WTC11 (cell line): ENCODE measurements at regions not wholly inside any gene's neighbourhood (a gene's known extent, or its start where the extent isn't known, plus 50 kb on each side); places are given as distances from the start of the nearest gene placed in this dataset.

Experiments used
- ATAC-seq: fragments of 200-7000 bp; cut with Tn5 transposase; 2 replicates; pipeline ENCODE4 v1.10.0; 2021; ENCODE audit warnings: mild to moderate bottlenecking, moderate library complexity
- CTCF ChIA-PET: fragments of 300-600 bp; sonication (Branson Sonifier 250); formaldehyde crosslinking; loops from one replicate; lab custom pipeline; 2021; ENCODE audit warnings: antibody characterized with exemption; lab: Charles Lee
- POLR2A ChIA-PET: fragments of 350-600 bp; sonication (Branson Sonifier 250); formaldehyde crosslinking; loops from one replicate; lab custom pipeline; 2021; ENCODE audit warnings: antibody characterized with exemption; lab: Charles Lee
- DNase-seq: peaks from one replicate; pipeline ENCODE4 v3.0.0; 2021; ENCODE audit warnings: low spot score
- H3K27ac Mint-ChIP-seq: 2 replicates; pipeline ENCODE4 v1.8.0; 2021; ENCODE audit warnings: mixed read lengths
- H3K27me3 Mint-ChIP-seq: 2 replicates; pipeline ENCODE4 v1.8.0; 2021; ENCODE audit warnings: low read depth, mild to moderate bottlenecking, moderate library complexity, mixed read lengths
- H3K36me3 Mint-ChIP-seq: 2 replicates; pipeline ENCODE4 v1.8.0; 2021; ENCODE audit warnings: mixed read lengths
- H3K4me1 Mint-ChIP-seq: 2 replicates; pipeline ENCODE4 v1.8.0; 2022; ENCODE audit warnings: mixed read lengths
- H3K4me3 Mint-ChIP-seq: 2 replicates; pipeline ENCODE4 v1.8.0; 2021; ENCODE audit warnings: mild to moderate bottlenecking, moderate library complexity, mixed read lengths
- H3K9me3 Mint-ChIP-seq: 2 replicates; pipeline ENCODE4 v1.8.0; 2021; ENCODE audit warnings: mixed read lengths
- CBFB ChIP-seq: sonication (generic); formaldehyde crosslinking; IDR thresholded peaks from 2 replicates; pipeline ENCODE4 v1.8.1; 2022; ENCODE audit warnings: mild to moderate bottlenecking, low read depth, missing genetic modification reagents
- ETV6 ChIP-seq: sonication (generic); formaldehyde crosslinking; IDR thresholded peaks from 2 replicates; pipeline ENCODE4 v1.8.1; 2022; ENCODE audit warnings: mild to moderate bottlenecking, missing genetic modification reagents
- GABPB1 ChIP-seq: sonication (generic); formaldehyde crosslinking; IDR thresholded peaks from 2 replicates; pipeline ENCODE4 v1.8.1; 2023; ENCODE audit warnings: mild to moderate bottlenecking, missing genetic modification reagents
- GRHL2 ChIP-seq: fragments of 250-450 bp; sonication (Bioruptor Pico); IDR thresholded peaks from 2 replicates; pipeline ENCODE4 v1.8.0; 2022; ENCODE audit warnings: mild to moderate bottlenecking, moderate library complexity; ENCODE audit not compliant: insufficient replicate concordance, severe bottlenecking
- JAZF1 ChIP-seq: fragments of 250-450 bp; sonication (Bioruptor Pico); IDR thresholded peaks from 2 replicates; pipeline ENCODE4 v1.9.0; 2021; ENCODE audit warnings: moderate library complexity, mild to moderate bottlenecking, inconsistent platforms
- KAT7 ChIP-seq: sonication (generic); formaldehyde crosslinking; IDR thresholded peaks from 2 replicates; pipeline ENCODE4 v1.8.1; 2023; ENCODE audit warnings: missing genetic modification reagents, mild to moderate bottlenecking, borderline replicate concordance
- MXD4 ChIP-seq: fragments of 250-450 bp; sonication (Bioruptor Pico); IDR thresholded peaks from 2 replicates; pipeline ENCODE4 v1.8.0; 2021; ENCODE audit warnings: mild to moderate bottlenecking, moderate library complexity, borderline replicate concordance
- MYBL2 ChIP-seq: sonication (generic); formaldehyde crosslinking; IDR thresholded peaks from 2 replicates; pipeline ENCODE4 v1.8.1; 2023; ENCODE audit warnings: mild to moderate bottlenecking, moderate library complexity, missing genetic modification reagents
- NFE2L1 ChIP-seq: sonication (generic); formaldehyde crosslinking; IDR thresholded peaks from 2 replicates; pipeline ENCODE4 v1.8.1; 2023; ENCODE audit warnings: missing genetic modification reagents
- NFYB ChIP-seq: sonication (generic); formaldehyde crosslinking; conservative IDR thresholded peaks from 2 replicates; pipeline ENCODE4 v1.8.0; 2022; ENCODE audit warnings: low read depth, missing genetic modification reagents
- SMAD4 ChIP-seq: sonication (generic); formaldehyde crosslinking; IDR thresholded peaks from 2 replicates; pipeline ENCODE4 v1.8.0; 2022; ENCODE audit warnings: mild to moderate bottlenecking, missing genetic modification reagents
- ZNF219 ChIP-seq: sonication (generic); formaldehyde crosslinking; IDR thresholded peaks from 2 replicates; pipeline ENCODE4 v1.8.0; 2023; ENCODE audit warnings: missing genetic modification reagents, mild to moderate bottlenecking, borderline replicate concordance
- ZNF232 ChIP-seq: sonication (generic); formaldehyde crosslinking; IDR thresholded peaks from 2 replicates; pipeline ENCODE4 v1.8.0; 2022; ENCODE audit warnings: mild to moderate bottlenecking, missing genetic modification reagents
- ZNF423 ChIP-seq: fragments of 250-450 bp; sonication (Bioruptor Pico); IDR thresholded peaks from 2 replicates; pipeline ENCODE4 v2.1.2; 2022; ENCODE audit warnings: mild to moderate bottlenecking, moderate library complexity
- TF ChIP-seq, protein P1 (sequence below): fragments of 250-450 bp; sonication (Bioruptor Pico); IDR thresholded peaks from 2 replicates; pipeline ENCODE4 v1.9.0; 2021; ENCODE audit warnings: mild to moderate bottlenecking, borderline replicate concordance
- TF ChIP-seq, protein P2 (sequence below): sonication (generic); formaldehyde crosslinking; IDR thresholded peaks from 2 replicates; pipeline ENCODE4 v1.8.0; 2023; ENCODE audit warnings: mild to moderate bottlenecking, missing genetic modification reagents
- TF ChIP-seq, protein P3 (sequence below): sonication (generic); formaldehyde crosslinking; IDR thresholded peaks from 2 replicates; pipeline ENCODE4 v1.8.0; 2022; ENCODE audit warnings: mild to moderate bottlenecking, missing genetic modification reagents
- TF ChIP-seq, protein P4 (sequence below): sonication (generic); formaldehyde crosslinking; IDR thresholded peaks from 2 replicates; pipeline ENCODE4 v1.8.1; 2023; ENCODE audit warnings: mild to moderate bottlenecking, moderate library complexity, missing genetic modification reagents
- TF ChIP-seq, protein P5 (sequence below): sonication (generic); formaldehyde crosslinking; IDR thresholded peaks from 2 replicates; pipeline ENCODE4 v1.8.1; 2022; ENCODE audit warnings: low read depth, mild to moderate bottlenecking, moderate library complexity, missing genetic modification reagents, borderline replicate concordance
- TF ChIP-seq, protein P6 (sequence below): sonication (generic); formaldehyde crosslinking; IDR thresholded peaks from 2 replicates; pipeline ENCODE4 v1.8.0; 2022; ENCODE audit warnings: mild to moderate bottlenecking, missing genetic modification reagents
- TF ChIP-seq, protein P7 (sequence below): sonication (generic); formaldehyde crosslinking; IDR thresholded peaks from 2 replicates; pipeline ENCODE4 v1.8.1; 2023; ENCODE audit warnings: mild to moderate bottlenecking, missing genetic modification reagents, borderline replicate concordance

DNA sequence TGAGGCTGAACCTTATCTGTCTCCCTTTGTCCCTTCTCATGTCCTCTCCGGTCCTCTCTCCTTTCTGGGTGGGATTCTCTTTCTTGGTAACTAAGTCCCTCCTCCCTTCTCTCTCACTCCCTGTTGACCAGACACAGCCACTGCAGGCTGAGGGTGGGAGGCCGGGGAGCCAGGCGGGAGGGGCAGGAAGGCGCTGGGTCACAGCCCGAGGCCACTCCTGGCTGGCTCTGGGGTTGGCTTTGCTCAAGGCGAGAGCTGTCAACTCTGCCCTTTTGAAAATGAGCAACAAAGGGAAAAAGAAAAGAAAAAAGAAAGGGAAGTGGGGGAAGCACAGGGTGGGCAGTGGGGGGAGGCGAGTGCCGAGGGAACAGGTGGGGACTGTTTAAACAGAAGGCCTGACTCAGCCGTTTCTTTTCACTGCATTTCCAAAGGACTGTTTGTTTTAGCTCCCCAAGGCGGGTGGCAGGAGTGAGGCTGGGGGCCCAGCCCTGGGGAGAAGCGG lies 70.5 kb upstream of the IGFBP5 start:
- Mint-ChIP-seq H3K4me1 (peaks cover 56% of the 10 kb centered on the region), H3K4me3 (peak overlapping the region; percentile 29), H3K27me3 (peaks cover 3% of the 10 kb centered on the region; the same call in 1 of the 2 replicates), H3K9me3 (0 out of 2 replicates have a peak, but pooled peaks cover 3% of the 10 kb centered on the region), H3K36me3 (no peaks in the 10 kb centered on the region), H3K27ac (peak overlapping the region; percentile 82)
- DNase-seq (peak; percentile 78), ATAC-seq (peak; percentile 98)
- POLR2A ChIA-PET: interaction anchor here (0.6 to 1.5 kb wide), 6 partner anchors 9 to 511 kb away, joined by 3 to 7 read pairs (median 4); no protein-coding TSS in a partner anchor
- CTCF ChIA-PET: interaction anchor here (0.6 to 2.7 kb wide), 12 partner anchors 10 to 745 kb away, joined by 3 to 20 read pairs (median 5); partner anchors contain the start of gene IGFBP5
- TF ChIP-seq JAZF1 (CRISPR knock-in tag) (no peak), ZNF219 (CRISPR knock-in tag) (no peak), MXD4 (CRISPR knock-in tag) (no peak), GRHL2 (CRISPR knock-in tag) (no peak), ZNF423 (CRISPR knock-in tag) (peak; percentile 57), GABPB1 (CRISPR knock-in tag) (no peak), ETV6 (0 out of 2 replicates have a peak, but pooled peaks have one; percentile 51), KAT7 (CRISPR knock-in tag) (no peak), ZNF232 (0 out of 2 replicates have a peak, but pooled peaks have one; percentile 43), NFYB (CRISPR knock-in tag) (no peak), SMAD4 (CRISPR knock-in tag) (no peak), MYBL2 (CRISPR knock-in tag) (no peak), CBFB (CRISPR knock-in tag) (no peak), NFE2L1 (CRISPR knock-in tag) (peak; percentile 78; the same call in 1 of the 2 replicates)
- TF ChIP-seq, protein P1, sequence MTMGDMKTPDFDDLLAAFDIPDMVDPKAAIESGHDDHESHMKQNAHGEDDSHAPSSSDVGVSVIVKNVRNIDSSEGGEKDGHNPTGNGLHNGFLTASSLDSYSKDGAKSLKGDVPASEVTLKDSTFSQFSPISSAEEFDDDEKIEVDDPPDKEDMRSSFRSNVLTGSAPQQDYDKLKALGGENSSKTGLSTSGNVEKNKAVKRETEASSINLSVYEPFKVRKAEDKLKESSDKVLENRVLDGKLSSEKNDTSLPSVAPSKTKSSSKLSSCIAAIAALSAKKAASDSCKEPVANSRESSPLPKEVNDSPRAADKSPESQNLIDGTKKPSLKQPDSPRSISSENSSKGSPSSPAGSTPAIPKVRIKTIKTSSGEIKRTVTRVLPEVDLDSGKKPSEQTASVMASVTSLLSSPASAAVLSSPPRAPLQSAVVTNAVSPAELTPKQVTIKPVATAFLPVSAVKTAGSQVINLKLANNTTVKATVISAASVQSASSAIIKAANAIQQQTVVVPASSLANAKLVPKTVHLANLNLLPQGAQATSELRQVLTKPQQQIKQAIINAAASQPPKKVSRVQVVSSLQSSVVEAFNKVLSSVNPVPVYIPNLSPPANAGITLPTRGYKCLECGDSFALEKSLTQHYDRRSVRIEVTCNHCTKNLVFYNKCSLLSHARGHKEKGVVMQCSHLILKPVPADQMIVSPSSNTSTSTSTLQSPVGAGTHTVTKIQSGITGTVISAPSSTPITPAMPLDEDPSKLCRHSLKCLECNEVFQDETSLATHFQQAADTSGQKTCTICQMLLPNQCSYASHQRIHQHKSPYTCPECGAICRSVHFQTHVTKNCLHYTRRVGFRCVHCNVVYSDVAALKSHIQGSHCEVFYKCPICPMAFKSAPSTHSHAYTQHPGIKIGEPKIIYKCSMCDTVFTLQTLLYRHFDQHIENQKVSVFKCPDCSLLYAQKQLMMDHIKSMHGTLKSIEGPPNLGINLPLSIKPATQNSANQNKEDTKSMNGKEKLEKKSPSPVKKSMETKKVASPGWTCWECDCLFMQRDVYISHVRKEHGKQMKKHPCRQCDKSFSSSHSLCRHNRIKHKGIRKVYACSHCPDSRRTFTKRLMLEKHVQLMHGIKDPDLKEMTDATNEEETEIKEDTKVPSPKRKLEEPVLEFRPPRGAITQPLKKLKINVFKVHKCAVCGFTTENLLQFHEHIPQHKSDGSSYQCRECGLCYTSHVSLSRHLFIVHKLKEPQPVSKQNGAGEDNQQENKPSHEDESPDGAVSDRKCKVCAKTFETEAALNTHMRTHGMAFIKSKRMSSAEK (CRISPR knock-in tag): no peak
- TF ChIP-seq, protein P2, sequence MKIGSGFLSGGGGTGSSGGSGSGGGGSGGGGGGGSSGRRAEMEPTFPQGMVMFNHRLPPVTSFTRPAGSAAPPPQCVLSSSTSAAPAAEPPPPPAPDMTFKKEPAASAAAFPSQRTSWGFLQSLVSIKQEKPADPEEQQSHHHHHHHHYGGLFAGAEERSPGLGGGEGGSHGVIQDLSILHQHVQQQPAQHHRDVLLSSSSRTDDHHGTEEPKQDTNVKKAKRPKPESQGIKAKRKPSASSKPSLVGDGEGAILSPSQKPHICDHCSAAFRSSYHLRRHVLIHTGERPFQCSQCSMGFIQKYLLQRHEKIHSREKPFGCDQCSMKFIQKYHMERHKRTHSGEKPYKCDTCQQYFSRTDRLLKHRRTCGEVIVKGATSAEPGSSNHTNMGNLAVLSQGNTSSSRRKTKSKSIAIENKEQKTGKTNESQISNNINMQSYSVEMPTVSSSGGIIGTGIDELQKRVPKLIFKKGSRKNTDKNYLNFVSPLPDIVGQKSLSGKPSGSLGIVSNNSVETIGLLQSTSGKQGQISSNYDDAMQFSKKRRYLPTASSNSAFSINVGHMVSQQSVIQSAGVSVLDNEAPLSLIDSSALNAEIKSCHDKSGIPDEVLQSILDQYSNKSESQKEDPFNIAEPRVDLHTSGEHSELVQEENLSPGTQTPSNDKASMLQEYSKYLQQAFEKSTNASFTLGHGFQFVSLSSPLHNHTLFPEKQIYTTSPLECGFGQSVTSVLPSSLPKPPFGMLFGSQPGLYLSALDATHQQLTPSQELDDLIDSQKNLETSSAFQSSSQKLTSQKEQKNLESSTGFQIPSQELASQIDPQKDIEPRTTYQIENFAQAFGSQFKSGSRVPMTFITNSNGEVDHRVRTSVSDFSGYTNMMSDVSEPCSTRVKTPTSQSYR (CRISPR knock-in tag): peak; percentile 83; the same call in 1 of the 2 replicates
- TF ChIP-seq, protein P3, sequence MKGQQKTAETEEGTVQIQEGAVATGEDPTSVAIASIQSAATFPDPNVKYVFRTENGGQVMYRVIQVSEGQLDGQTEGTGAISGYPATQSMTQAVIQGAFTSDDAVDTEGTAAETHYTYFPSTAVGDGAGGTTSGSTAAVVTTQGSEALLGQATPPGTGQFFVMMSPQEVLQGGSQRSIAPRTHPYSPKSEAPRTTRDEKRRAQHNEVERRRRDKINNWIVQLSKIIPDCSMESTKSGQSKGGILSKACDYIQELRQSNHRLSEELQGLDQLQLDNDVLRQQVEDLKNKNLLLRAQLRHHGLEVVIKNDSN (CRISPR knock-in tag): no peak
- TF ChIP-seq, protein P4, sequence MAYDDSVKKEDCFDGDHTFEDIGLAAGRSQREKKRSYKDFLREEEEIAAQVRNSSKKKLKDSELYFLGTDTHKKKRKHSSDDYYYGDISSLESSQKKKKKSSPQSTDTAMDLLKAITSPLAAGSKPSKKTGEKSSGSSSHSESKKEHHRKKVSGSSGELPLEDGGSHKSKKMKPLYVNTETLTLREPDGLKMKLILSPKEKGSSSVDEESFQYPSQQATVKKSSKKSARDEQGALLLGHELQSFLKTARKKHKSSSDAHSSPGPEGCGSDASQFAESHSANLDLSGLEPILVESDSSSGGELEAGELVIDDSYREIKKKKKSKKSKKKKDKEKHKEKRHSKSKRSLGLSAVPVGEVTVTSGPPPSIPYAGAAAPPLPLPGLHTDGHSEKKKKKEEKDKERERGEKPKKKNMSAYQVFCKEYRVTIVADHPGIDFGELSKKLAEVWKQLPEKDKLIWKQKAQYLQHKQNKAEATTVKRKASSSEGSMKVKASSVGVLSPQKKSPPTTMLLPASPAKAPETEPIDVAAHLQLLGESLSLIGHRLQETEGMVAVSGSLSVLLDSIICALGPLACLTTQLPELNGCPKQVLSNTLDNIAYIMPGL (CRISPR knock-in tag): no peak
- TF ChIP-seq, protein P5, sequence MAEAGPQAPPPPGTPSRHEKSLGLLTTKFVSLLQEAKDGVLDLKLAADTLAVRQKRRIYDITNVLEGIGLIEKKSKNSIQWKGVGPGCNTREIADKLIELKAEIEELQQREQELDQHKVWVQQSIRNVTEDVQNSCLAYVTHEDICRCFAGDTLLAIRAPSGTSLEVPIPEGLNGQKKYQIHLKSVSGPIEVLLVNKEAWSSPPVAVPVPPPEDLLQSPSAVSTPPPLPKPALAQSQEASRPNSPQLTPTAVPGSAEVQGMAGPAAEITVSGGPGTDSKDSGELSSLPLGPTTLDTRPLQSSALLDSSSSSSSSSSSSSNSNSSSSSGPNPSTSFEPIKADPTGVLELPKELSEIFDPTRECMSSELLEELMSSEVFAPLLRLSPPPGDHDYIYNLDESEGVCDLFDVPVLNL (CRISPR knock-in tag): no peak
- TF ChIP-seq, protein P6, sequence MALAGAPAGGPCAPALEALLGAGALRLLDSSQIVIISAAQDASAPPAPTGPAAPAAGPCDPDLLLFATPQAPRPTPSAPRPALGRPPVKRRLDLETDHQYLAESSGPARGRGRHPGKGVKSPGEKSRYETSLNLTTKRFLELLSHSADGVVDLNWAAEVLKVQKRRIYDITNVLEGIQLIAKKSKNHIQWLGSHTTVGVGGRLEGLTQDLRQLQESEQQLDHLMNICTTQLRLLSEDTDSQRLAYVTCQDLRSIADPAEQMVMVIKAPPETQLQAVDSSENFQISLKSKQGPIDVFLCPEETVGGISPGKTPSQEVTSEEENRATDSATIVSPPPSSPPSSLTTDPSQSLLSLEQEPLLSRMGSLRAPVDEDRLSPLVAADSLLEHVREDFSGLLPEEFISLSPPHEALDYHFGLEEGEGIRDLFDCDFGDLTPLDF (CRISPR knock-in tag): no peak
- TF ChIP-seq, protein P7, sequence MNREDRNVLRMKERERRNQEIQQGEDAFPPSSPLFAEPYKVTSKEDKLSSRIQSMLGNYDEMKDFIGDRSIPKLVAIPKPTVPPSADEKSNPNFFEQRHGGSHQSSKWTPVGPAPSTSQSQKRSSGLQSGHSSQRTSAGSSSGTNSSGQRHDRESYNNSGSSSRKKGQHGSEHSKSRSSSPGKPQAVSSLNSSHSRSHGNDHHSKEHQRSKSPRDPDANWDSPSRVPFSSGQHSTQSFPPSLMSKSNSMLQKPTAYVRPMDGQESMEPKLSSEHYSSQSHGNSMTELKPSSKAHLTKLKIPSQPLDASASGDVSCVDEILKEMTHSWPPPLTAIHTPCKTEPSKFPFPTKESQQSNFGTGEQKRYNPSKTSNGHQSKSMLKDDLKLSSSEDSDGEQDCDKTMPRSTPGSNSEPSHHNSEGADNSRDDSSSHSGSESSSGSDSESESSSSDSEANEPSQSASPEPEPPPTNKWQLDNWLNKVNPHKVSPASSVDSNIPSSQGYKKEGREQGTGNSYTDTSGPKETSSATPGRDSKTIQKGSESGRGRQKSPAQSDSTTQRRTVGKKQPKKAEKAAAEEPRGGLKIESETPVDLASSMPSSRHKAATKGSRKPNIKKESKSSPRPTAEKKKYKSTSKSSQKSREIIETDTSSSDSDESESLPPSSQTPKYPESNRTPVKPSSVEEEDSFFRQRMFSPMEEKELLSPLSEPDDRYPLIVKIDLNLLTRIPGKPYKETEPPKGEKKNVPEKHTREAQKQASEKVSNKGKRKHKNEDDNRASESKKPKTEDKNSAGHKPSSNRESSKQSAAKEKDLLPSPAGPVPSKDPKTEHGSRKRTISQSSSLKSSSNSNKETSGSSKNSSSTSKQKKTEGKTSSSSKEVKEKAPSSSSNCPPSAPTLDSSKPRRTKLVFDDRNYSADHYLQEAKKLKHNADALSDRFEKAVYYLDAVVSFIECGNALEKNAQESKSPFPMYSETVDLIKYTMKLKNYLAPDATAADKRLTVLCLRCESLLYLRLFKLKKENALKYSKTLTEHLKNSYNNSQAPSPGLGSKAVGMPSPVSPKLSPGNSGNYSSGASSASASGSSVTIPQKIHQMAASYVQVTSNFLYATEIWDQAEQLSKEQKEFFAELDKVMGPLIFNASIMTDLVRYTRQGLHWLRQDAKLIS (CRISPR knock-in tag): no peak
